A673 (cell line): ENCODE measurements at regions not wholly inside any gene's neighbourhood (a gene's known extent, or its start where the extent isn't known, plus 50 kb on each side); places are given as distances from the start of the nearest gene placed in this dataset.

Source experiments
- CTCF ChIP-seq: fragments of 300-800, 200-600 bp; sonication (generic); conservative IDR thresholded peaks from 2 replicates; pipeline ENCODE4 v1.5.1; 2017; ENCODE audit warnings: low read depth, mild to moderate bottlenecking, antibody characterized with exemption, low read length, moderate library complexity, mixed read lengths
- EZH2 ChIP-seq: fragments of 200-600 bp; sonication (generic); IDR thresholded peaks from 2 replicates; pipeline ENCODE4 v1.6.1; 2017; ENCODE audit warnings: borderline replicate concordance, low read depth, mild to moderate bottlenecking, mixed read lengths, antibody characterized with exemption, low read length; ENCODE audit not compliant: poor library complexity, severe bottlenecking

DNA sequence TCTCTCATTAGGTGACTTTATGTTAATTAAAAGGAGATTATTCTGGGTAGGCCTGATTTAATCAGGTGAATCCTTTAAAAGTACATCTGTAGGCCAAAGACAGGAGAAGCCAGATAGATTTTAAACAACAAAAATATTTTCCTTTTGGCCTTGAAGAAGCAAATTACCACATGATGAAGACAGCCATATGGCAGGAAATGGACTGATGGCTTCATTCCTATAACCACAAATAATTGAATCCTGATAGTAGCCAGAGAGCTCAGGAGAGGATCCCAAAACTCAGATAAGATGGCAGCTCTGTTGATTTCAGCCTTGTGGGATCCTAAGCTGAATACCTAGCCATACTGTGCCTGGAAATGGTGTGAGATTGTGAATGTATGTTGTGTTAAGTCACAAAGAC is 66.1 kb upstream of the PRKX start:
- no peak for TF ChIP-seq CTCF
- TF ChIP-seq EZH2 = no peak
